Ascending aorta (tissue), 2 donors: ENCODE measurements at regions not wholly inside any gene's neighbourhood (a gene's known extent, or its start where the extent isn't known, plus 50 kb on each side); places are given as distances from the start of the nearest gene placed in this dataset.

Experiments
- DNase-seq, 2 donors: peaks; one replicate each; pipeline ENCODE4 v3.0.0-alpha.2; 2019; ENCODE audit warnings: low spot score in 2 of 2
- H3K27ac ChIP-seq, 2 donors: fragments of 200-600 bp; sonication (generic); one replicate each; pipeline ENCODE4 v1.5.1; 2016 to 2017; ENCODE audit warnings: mild to moderate bottlenecking in 1 of 2
- H3K27me3 ChIP-seq: fragments of 200-600 bp; sonication (generic); one replicate; pipeline ENCODE4 v1.5.1; 2017
- H3K36me3 ChIP-seq, 2 donors: fragments of 200-600 bp; sonication (generic); one replicate each; pipeline ENCODE4 v1.5.1; 2016
- H3K4me1 ChIP-seq, 2 donors: fragments of 200-600 bp; sonication (generic); one replicate each; pipeline ENCODE4 v1.5.1; 2016 to 2017; ENCODE audit warnings: mild to moderate bottlenecking in 1 of 2
- H3K4me3 ChIP-seq, 2 donors: fragments of 200-600 bp; sonication (generic); one replicate each; pipeline ENCODE4 v1.5.1; 2016 to 2017; ENCODE audit warnings: mild to moderate bottlenecking in 1 of 2
- H3K9me3 ChIP-seq, 2 donors: fragments of 200-600 bp; sonication (generic); one replicate each; pipeline ENCODE4 v1.5.1; 2016
- CTCF ChIP-seq, 3 experiments: fragments of 200-600 bp in 2 of 3; fragments of 450-650 bp in 1 of 3; sonication (generic) in 2 of 3; IDR thresholded peaks; one replicate each; pipeline ENCODE4 v1.5.1; 2016 to 2019; ENCODE audit warnings: antibody characterized with exemption in 3 of 3, mild to moderate bottlenecking in 1 of 3, moderate library complexity in 1 of 3
- intact Hi-C: fragments of 100-400 bp; cut with DNase I; formaldehyde crosslinking; loops from one replicate; pipeline ENCODE4 v1.15.1; 2023

- DNase-seq: no peak
- Histone ChIP-seq H3K9me3 (no peaks in the 10 kb centered on the region), H3K36me3 (no peaks in the 10 kb centered on the region), H3K27me3 (no peaks in the 10 kb centered on the region), H3K27ac (no peak overlapping the region), H3K4me3 (no peak overlapping the region), H3K4me1 (no peaks in the 10 kb centered on the region)
- intact Hi-C loops: no loop called here
- no peak for TF ChIP-seq CTCF (IDR thresholded peaks at IDR 0.05)
These were observed 179.5 kb upstream of the CITED2 start for GRCh38 chr6:139553916-139554315.

- H3K4me3 ChIP-seq: no peak overlapping the region
- intact Hi-C loops: no loop called here
- DNase-seq: no peak
- peaks cover 0 to 4% of the 10 kb centered on the region in 2 donors for H3K4me1 ChIP-seq
- H3K36me3 ChIP-seq: no peaks in the 10 kb centered on the region
- H3K27me3 ChIP-seq: no peaks in the 10 kb centered on the region
- no peak overlapping the region for H3K27ac ChIP-seq
- no peaks in the 10 kb centered on the region for H3K9me3 ChIP-seq
- TF ChIP-seq CTCF (IDR thresholded peaks at IDR 0.05): no peak
These were observed 176.9 kb upstream of the CITED2 start for GRCh38 chr6:139551376-139551775.

GRCh38 chr6:139550361-139550760 is 175.9 kb upstream of the CITED2 start:
- Histone ChIP-seq H3K27ac (no peak overlapping the region), H3K36me3 (no peaks in the 10 kb centered on the region), H3K4me1 (peaks cover 0 to 15% of the 10 kb centered on the region in 2 donors), H3K4me3 (no peak overlapping the region), H3K27me3 (no peaks in the 10 kb centered on the region), H3K9me3 (no peaks in the 10 kb centered on the region)
- no peak for TF ChIP-seq CTCF (IDR thresholded peaks at IDR 0.05)
- no peak for DNase-seq
- intact Hi-C loops: no loop called here

GRCh38 chr6:139549561-139550070 is 175.2 kb upstream of the CITED2 start:
- Histone ChIP-seq H3K27ac (no peak overlapping the region), H3K9me3 (no peaks in the 10 kb centered on the region), H3K36me3 (no peaks in the 10 kb centered on the region), H3K27me3 (no peaks in the 10 kb centered on the region), H3K4me3 (no peak overlapping the region), H3K4me1 (peaks cover 0 to 19% of the 10 kb centered on the region in 2 donors)
- intact Hi-C loops: loop anchor here (10.0 kb wide), 1 partner anchor 525 kb away; no protein-coding TSS in a partner anchor
- TF ChIP-seq CTCF (IDR thresholded peaks at IDR 0.05): no peak
- DNase-seq: no peak

GRCh38 chr6:139547804-139548203 is 173.4 kb upstream of the CITED2 start:
- DNase-seq: no peak
- Histone ChIP-seq H3K4me1 (peaks cover 0 to 19% of the 10 kb centered on the region in 2 donors), H3K36me3 (no peaks in the 10 kb centered on the region), H3K9me3 (no peaks in the 10 kb centered on the region), H3K27ac (peak overlapping the region in 1 of 2 donors; percentile 17), H3K27me3 (no peaks in the 10 kb centered on the region), H3K4me3 (no peak overlapping the region)
- intact Hi-C loops: loop anchor here (10.0 kb wide), 1 partner anchor 527 kb away; no protein-coding TSS in a partner anchor
- no peak for TF ChIP-seq CTCF (IDR thresholded peaks at IDR 0.05)
